ENCODE measurements at regions not wholly inside any gene's neighbourhood (a gene's known extent, or its start where the extent isn't known, plus 50 kb on each side); places are given as distances from the start of the nearest gene placed in this dataset.

DNA sequence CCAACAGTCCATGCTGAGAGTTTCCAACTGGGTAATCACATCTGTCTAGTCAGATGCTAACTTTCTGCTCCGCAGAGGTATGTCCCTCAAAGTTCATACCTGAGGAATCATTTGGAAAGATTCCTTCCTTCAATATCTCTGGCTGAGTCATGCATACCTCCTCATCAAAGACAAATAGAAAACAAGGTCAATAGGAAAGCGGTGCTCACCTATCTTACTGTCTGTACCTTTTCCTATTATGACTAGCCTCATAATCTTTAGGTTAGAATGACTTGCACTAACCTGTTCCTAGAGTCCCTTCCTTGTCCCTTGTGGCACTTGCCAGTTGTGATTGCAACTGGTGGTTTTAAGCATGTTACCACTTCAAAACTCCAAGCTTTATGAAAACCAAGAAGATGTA lies 78.2 kb upstream of the PTPRK start:
- ATAC-seq = no peak
- TF ChIP-seq, protein P1, sequence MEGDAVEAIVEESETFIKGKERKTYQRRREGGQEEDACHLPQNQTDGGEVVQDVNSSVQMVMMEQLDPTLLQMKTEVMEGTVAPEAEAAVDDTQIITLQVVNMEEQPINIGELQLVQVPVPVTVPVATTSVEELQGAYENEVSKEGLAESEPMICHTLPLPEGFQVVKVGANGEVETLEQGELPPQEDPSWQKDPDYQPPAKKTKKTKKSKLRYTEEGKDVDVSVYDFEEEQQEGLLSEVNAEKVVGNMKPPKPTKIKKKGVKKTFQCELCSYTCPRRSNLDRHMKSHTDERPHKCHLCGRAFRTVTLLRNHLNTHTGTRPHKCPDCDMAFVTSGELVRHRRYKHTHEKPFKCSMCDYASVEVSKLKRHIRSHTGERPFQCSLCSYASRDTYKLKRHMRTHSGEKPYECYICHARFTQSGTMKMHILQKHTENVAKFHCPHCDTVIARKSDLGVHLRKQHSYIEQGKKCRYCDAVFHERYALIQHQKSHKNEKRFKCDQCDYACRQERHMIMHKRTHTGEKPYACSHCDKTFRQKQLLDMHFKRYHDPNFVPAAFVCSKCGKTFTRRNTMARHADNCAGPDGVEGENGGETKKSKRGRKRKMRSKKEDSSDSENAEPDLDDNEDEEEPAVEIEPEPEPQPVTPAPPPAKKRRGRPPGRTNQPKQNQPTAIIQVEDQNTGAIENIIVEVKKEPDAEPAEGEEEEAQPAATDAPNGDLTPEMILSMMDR (IDR thresholded peaks at IDR 0.05) = no peak
- Histone ChIP-seq H3K27me3 (no peaks in the 10 kb centered on the region), H3K4me3 (no peak overlapping the region), H3K9me3 (no peaks in the 10 kb centered on the region), H3K4me1 (no peaks in the 10 kb centered on the region), H3K27ac (no peak overlapping the region), H3K36me3 (no peaks in the 10 kb centered on the region)
- intact Hi-C loops (cut with DNase I) = no loop called here
- DNase-seq = no peak

DNA sequence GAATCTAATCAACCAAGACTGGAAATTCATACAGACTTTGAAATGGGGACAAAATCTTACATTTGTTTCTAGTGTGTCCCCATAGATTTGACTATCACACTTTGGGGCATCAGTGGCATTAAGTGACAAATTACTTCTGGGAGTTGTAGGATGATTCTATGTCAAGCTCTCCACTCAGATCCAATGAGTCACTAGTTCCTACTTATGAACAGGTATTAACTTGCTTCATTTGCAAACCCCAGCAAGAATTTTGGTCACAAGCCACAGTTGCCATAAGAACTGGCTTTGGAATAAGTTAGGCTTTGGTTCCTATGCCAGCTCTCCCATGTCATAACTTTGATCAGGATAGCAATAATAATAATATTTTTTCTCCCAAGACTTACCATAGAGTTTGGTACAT lies 77.6 kb upstream of the PTPRK start:
- intact Hi-C loops (cut with DNase I) = no loop called here
- Histone ChIP-seq H3K9me3 (no peaks in the 10 kb centered on the region), H3K27me3 (no peaks in the 10 kb centered on the region), H3K4me1 (no peaks in the 10 kb centered on the region), H3K27ac (no peak overlapping the region), H3K36me3 (no peaks in the 10 kb centered on the region), H3K4me3 (no peak overlapping the region)
- DNase-seq = no peak
- TF ChIP-seq, protein P1 (IDR thresholded peaks at IDR 0.05) = no peak
- ATAC-seq = no peak

DNA sequence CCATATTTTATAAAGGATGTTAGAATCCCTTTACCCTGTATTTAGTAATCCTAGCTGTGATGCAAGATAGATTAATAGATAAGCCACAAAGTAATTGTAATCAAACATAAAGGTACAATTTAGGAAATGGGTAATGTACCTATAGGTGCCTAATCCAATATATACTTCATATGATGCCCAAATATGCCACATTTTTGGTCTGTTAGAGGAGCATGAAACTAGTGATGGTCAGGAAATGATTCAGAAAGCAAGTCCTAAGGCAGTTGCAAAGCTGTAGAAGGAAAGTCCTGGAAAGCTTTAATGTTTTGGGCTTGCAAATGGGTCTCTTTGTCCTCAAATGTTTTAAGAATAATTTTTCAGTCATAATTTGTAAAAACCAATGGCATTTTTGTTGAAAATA lies 76.6 kb upstream of the PTPRK start:
- Histone ChIP-seq H3K4me1 (no peaks in the 10 kb centered on the region), H3K9me3 (peaks cover 0 to 2% of the 10 kb centered on the region in 2 donors), H3K4me3 (no peak overlapping the region), H3K27me3 (no peaks in the 10 kb centered on the region), H3K27ac (no peak overlapping the region), H3K36me3 (no peaks in the 10 kb centered on the region)
- intact Hi-C loops (cut with DNase I) = no loop called here
- ATAC-seq (no peak), DNase-seq (no peak)
- TF ChIP-seq, protein P1 (IDR thresholded peaks at IDR 0.05) = no peak

DNA sequence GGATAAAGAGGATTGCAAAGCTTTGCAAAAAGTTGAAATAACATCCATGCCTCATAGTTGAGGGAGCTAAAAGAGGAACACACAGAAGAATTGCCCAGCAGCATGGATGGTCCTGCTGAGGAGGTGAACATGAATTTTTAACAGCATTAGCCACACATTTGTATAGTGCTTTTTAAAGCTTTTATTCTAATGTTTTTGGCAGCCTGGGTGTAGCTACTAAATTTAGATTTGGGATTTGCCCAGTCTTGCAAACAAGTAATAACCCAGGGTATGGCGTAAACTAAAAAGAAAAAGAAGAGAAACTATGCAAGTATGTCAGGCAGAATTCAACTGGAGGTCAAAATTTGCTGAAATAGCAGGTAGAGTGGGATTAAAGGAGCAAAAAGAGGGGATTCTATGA lies 75.1 kb upstream of the PTPRK start:
- ATAC-seq (no peak), DNase-seq (no peak)
- Histone ChIP-seq H3K4me3 (no peak overlapping the region), H3K9me3 (peaks cover 0 to 4% of the 10 kb centered on the region in 2 donors), H3K27ac (no peak overlapping the region), H3K27me3 (no peaks in the 10 kb centered on the region), H3K4me1 (no peaks in the 10 kb centered on the region), H3K36me3 (no peaks in the 10 kb centered on the region)
- TF ChIP-seq, protein P1 (IDR thresholded peaks at IDR 0.05) = no peak
- intact Hi-C loops (cut with DNase I) = no loop called here

DNA sequence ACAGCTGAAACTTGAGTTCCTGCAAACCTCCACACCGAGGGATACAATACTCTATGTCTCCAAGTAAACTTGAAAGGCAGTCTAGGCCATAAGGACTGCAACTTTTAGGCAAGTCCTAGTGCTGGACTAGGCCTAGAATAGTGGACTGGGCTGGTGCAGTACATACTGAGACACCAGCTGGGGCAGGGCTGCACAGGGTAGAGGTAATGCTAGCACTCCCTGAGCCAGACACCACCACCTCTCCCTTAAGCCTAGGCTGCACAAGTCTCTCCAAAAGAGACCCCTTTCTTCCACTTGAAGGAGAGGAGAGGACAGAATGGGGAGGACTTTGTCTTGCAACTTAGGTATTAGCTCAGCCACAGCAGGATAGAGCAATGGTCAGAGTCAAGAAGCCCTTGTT lies 65.7 kb upstream of the PTPRK start:
- no peaks in the 10 kb centered on the region for H3K36me3 ChIP-seq
- H3K27me3 ChIP-seq = no peaks in the 10 kb centered on the region
- H3K4me3 ChIP-seq = no peak overlapping the region
- H3K4me1 ChIP-seq = no peaks in the 10 kb centered on the region
- intact Hi-C loops (cut with DNase I) = no loop called here
- TF ChIP-seq, protein P1 (IDR thresholded peaks at IDR 0.05) = no peak
- no peak for DNase-seq
- H3K9me3 ChIP-seq = peaks cover 0 to 11% of the 10 kb centered on the region in 2 donors
- no peak for ATAC-seq
- no peak overlapping the region for H3K27ac ChIP-seq

Data from left lung (tissue), 4 donors.